ENCODE measurements at regions not wholly inside any gene's neighbourhood (a gene's known extent, or its start where the extent isn't known, plus 50 kb on each side); places are given as distances from the start of the nearest gene placed in this dataset.

GRCh38 chr19:5264453-5264852 is 76.2 kb downstream of the PTPRS start (continued):
- no peak for TF ChIP-seq EZH2phosphoT487 (IDR thresholded peaks at IDR 0.05; ENCODE audit: borderline replicate concordance, low read depth)

- Histone ChIP-seq H4K20me1 (ENCODE audit: insufficient read depth) (no peaks in the 10 kb centered on the region), H3K79me2 (ENCODE audit: insufficient read depth) (no peaks in the 10 kb centered on the region), H3K9ac (no peak overlapping the region), H3K27ac (ENCODE audit: low read depth in 2 of 2, low read length in 1 of 2) (no peak overlapping the region), H2AFZ (ENCODE audit: low read depth) (no peak overlapping the region), H3K9me2 (no peaks in the 10 kb centered on the region), H3K4me2 (no peak overlapping the region), H3K9me3 (no peaks in the 10 kb centered on the region), H3K4me3 (ENCODE audit: low read depth in 2 of 2, low read length in 1 of 2) (no peak overlapping the region), H3K4me1 (ENCODE audit: control insufficient read depth in 1 of 2, insufficient read depth in 2 of 2, low read depth in 1 of 2, low read length in 1 of 2) (no peaks in the 10 kb centered on the region), H3K36me3 (replicated peaks in 1 of 2; ENCODE audit: control insufficient read depth in 1 of 2, insufficient read depth in 2 of 2, low read length in 1 of 2) (peaks cover 15 to 39% of the 10 kb centered on the region in 2 experiments), H3F3A (replicated peaks; ENCODE audit: insufficient read depth) (no peaks in the 10 kb centered on the region), H3K27me3 (ENCODE audit: insufficient read depth) (no peaks in the 10 kb centered on the region)
- ChIA-PET CTCF (interaction anchor here (1.7 kb wide), 1 partner anchor 215 kb away, joined by 3 read pairs; no protein-coding TSS in a partner anchor), POLR2A (no interaction called here)
- WGBS (ENCODE audit: low lambda C conversion rate), result 93% methylated on average over 19 of the region's 23 CpGs
- no peak for DNase-seq
- TF ChIP-seq USF2 (IDR thresholded peaks at IDR 0.05; ENCODE audit: borderline replicate concordance, low read depth, low read length), result no peak
- no peak for TF ChIP-seq CHD2 (IDR thresholded peaks at IDR 0.05; ENCODE audit: low read length, partially characterized antibody)
- TF ChIP-seq FOXM1 (IDR thresholded peaks at IDR 0.05; ENCODE audit: low read depth), result no peak
- TF ChIP-seq SMC3 (IDR thresholded peaks at IDR 0.05; ENCODE audit: low read depth, low read length), result no peak
- no peak for TF ChIP-seq RCOR1 (IDR thresholded peaks at IDR 0.05; ENCODE audit: low read length)
- TF ChIP-seq USF1 (IDR thresholded peaks at IDR 0.05; ENCODE audit: borderline replicate concordance, low read depth), result no peak
- TF ChIP-seq RAD21 (IDR thresholded peaks at IDR 0.05; ENCODE audit: low read length), result no peak
- no peak for TF ChIP-seq MEF2A (IDR thresholded peaks at IDR 0.05; ENCODE audit: borderline replicate concordance, low read depth)
- TF ChIP-seq TEAD4 (IDR thresholded peaks at IDR 0.05; ENCODE audit: borderline replicate concordance, insufficient read depth), result no peak
- no peak for TF ChIP-seq GATA2 (CRISPR knock-in tag; IDR thresholded peaks at IDR 0.05)
- TF ChIP-seq POLR2AphosphoS5 (IDR thresholded peaks at IDR 0.05; ENCODE audit: low read depth, low read length), result no peak
- TF ChIP-seq NFIC (IDR thresholded peaks at IDR 0.05; ENCODE audit: borderline replicate concordance), result no peak
- TF ChIP-seq FOXJ3 (CRISPR knock-in tag; IDR thresholded peaks at IDR 0.05), result no peak
- TF ChIP-seq GABPA (IDR thresholded peaks at IDR 0.05; ENCODE audit: low read depth), result no peak
- no peak for TF ChIP-seq MAX (IDR thresholded peaks at IDR 0.05; ENCODE audit: low read depth)
- no peak for TF ChIP-seq YY1 (IDR thresholded peaks at IDR 0.05; ENCODE audit: low read depth)
- TF ChIP-seq RFX5 (IDR thresholded peaks at IDR 0.05; ENCODE audit: low read length), result no peak
- TF ChIP-seq EP300 (IDR thresholded peaks at IDR 0.05; ENCODE audit: borderline replicate concordance in 1 of 2, low read depth in 1 of 2, low read length in 1 of 2), result no peak
- TF ChIP-seq SIN3A (IDR thresholded peaks at IDR 0.05; ENCODE audit: borderline replicate concordance, low read depth, low read length), result no peak
- TF ChIP-seq JUND (IDR thresholded peaks at IDR 0.05), result no peak
Measured at GRCh38 chr19:5263615-5264014, 77.0 kb downstream of the PTPRS start.

All from SK-N-SH (cell line).